Stimulated activated CD4-positive, alpha-beta T cell treated with anti-CD3 and anti-CD28 coated beads, Interleukin-1b, Interleukin-23, amount 100 ng/mL, for 24 hours (primary cell): ENCODE measurements at regions not wholly inside any gene's neighbourhood (a gene's known extent, or its start where the extent isn't known, plus 50 kb on each side); places are given as distances from the start of the nearest gene placed in this dataset.
"Not testable (repeated sequence)": the region's sequence is repeated elsewhere in the genome, so short reads cannot be mapped to it uniquely, and the experiment has no call there.

ENCODE experiments used
- DNase-seq, 4 experiments: peaks; one replicate each; pipeline ENCODE4 v3.0.0-alpha.2; 2020; ENCODE audit warnings: low read depth in 4 of 4, low spot score in 1 of 4

GRCh38 chr11:19436932-19437331 lies 196.2 kb upstream of the E2F8 start:
- DNase-seq, result no peak

- DNase-seq, result no peak
Observed at GRCh38 chr11:19435306-19435989, 194.7 kb upstream of the E2F8 start.

GRCh38 chr11:19433791-19434190 lies 193.0 kb upstream of the E2F8 start:
- DNase-seq, result no peak

GRCh38 chr11:19433367-19433766 lies 192.6 kb upstream of the E2F8 start:
- DNase-seq, result no peak

- DNase-seq, result no peak
Observed at GRCh38 chr11:19432370-19433061, 191.8 kb upstream of the E2F8 start.

- no peak for DNase-seq
Observed at GRCh38 chr11:19430754-19431398, 190.1 kb upstream of the E2F8 start.

- DNase-seq, result no peak
Observed at GRCh38 chr11:19430346-19430745, 189.6 kb upstream of the E2F8 start.

GRCh38 chr11:19429108-19429760 lies 188.5 kb upstream of the E2F8 start:
- no peak for DNase-seq

- DNase-seq, result no peak
Observed at GRCh38 chr11:19428206-19429002, 187.7 kb upstream of the E2F8 start.

- DNase-seq, result no peak
Observed at GRCh38 chr11:19426756-19427403, 186.1 kb upstream of the E2F8 start.

- no peak for DNase-seq
Observed at GRCh38 chr11:19426011-19426755, 185.4 kb upstream of the E2F8 start.

GRCh38 chr11:19422276-19422675 lies 181.5 kb upstream of the E2F8 start:
- DNase-seq, result no peak

- DNase-seq, result no peak
Observed at GRCh38 chr11:19420868-19421533, 180.3 kb upstream of the E2F8 start.

- DNase-seq, result no peak
Observed at GRCh38 chr11:19419808-19420207, 179.1 kb upstream of the E2F8 start.

GRCh38 chr11:19419021-19419750 lies 178.4 kb upstream of the E2F8 start:
- no peak for DNase-seq

GRCh38 chr11:19418221-19418620 lies 177.5 kb upstream of the E2F8 start:
- no peak for DNase-seq

- not testable (repeated sequence) for DNase-seq
Observed at GRCh38 chr11:19412070-19412469, 171.3 kb upstream of the E2F8 start.

GRCh38 chr11:19410032-19410431 lies 169.3 kb upstream of the E2F8 start:
- DNase-seq, result no peak

GRCh38 chr11:19409307-19409706 lies 168.6 kb upstream of the E2F8 start:
- DNase-seq, result no peak
